ENCODE measurements at regions not wholly inside any gene's neighbourhood (a gene's known extent, or its start where the extent isn't known, plus 50 kb on each side); places are given as distances from the start of the nearest gene placed in this dataset.

- TF ChIP-seq, protein P1, sequence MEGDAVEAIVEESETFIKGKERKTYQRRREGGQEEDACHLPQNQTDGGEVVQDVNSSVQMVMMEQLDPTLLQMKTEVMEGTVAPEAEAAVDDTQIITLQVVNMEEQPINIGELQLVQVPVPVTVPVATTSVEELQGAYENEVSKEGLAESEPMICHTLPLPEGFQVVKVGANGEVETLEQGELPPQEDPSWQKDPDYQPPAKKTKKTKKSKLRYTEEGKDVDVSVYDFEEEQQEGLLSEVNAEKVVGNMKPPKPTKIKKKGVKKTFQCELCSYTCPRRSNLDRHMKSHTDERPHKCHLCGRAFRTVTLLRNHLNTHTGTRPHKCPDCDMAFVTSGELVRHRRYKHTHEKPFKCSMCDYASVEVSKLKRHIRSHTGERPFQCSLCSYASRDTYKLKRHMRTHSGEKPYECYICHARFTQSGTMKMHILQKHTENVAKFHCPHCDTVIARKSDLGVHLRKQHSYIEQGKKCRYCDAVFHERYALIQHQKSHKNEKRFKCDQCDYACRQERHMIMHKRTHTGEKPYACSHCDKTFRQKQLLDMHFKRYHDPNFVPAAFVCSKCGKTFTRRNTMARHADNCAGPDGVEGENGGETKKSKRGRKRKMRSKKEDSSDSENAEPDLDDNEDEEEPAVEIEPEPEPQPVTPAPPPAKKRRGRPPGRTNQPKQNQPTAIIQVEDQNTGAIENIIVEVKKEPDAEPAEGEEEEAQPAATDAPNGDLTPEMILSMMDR (IDR thresholded peaks at IDR 0.05) = no peak
- WGBS, 3 donors = 66 to 82% (median 67%) methylated on average over 1 of the region's 1 CpG
- Histone ChIP-seq H3K36me3 (ENCODE audit: insufficient read depth in 1 of 2, low read depth in 1 of 2) (no peaks in the 10 kb centered on the region), H3K9me3 (no peaks in the 10 kb centered on the region), H3K27me3 (ENCODE audit: insufficient read depth in 3 of 3, low read length in 2 of 3) (no peaks in the 10 kb centered on the region), H3K27ac (no peak overlapping the region), H3K4me3 (no peak overlapping the region), H3K4me1 (no peaks in the 10 kb centered on the region)
- intact Hi-C loops (cut with DNase I) = no loop called here
- no peak for ATAC-seq
- no peak for DNase-seq
These were observed 549.8 kb downstream of the NSUN3 start for GRCh38 chr3:94612631-94613030.

GRCh38 chr3:94614192-94614591 is 551.3 kb downstream of the NSUN3 start:
- H3K27ac ChIP-seq = no peak overlapping the region
- no peaks in the 10 kb centered on the region for H3K4me1 ChIP-seq
- H3K9me3 ChIP-seq = no peaks in the 10 kb centered on the region
- WGBS, 3 donors = 61 to 70% (median 62%) methylated on average over 4 of the region's 4 CpGs
- TF ChIP-seq, protein P1 (IDR thresholded peaks at IDR 0.05) = no peak
- no peaks in the 10 kb centered on the region for H3K27me3 ChIP-seq (ENCODE audit: insufficient read depth in 3 of 3, low read length in 2 of 3)
- intact Hi-C loops (cut with DNase I) = no loop called here
- no peak for DNase-seq
- ATAC-seq = no peak
- no peak overlapping the region for H3K4me3 ChIP-seq
- H3K36me3 ChIP-seq (ENCODE audit: insufficient read depth in 1 of 2, low read depth in 1 of 2) = no peaks in the 10 kb centered on the region

DNA sequence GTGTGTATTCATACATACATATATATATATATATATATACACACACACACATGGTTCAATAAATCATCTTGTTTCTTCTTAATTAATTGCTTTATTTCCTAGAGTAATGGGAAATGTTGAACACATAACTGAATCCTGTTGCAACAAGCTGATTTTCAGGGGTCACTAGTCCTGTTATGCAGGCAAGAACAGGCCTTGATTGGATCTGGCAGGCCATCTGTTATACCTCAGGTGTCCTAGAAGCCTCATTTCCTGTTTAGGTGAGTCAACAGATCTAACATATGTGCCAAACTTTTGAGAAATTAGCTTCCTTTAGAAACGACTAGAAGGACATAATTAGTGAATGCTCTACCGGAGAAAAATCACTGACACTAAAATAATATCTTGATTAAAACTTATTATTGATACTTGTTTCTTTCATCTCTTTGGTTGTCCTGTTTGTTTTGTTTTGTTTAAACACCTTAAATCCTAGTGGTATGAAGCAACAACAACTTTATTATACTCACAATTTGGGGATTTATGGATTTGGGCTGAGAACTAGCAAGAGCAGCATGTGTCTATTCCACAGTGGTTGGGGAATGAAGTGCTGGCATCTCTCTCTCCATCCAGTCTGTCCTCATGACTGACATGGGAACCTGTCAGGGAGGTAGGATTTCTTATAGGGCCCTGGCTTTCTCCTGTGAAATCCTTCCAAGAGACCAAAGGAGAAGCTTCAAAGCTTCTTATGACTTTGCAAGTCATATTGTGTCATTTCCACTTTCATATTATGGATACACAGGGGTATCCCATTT is 552.6 kb downstream of the NSUN3 start:
- Histone ChIP-seq H3K4me1 (no peaks in the 10 kb centered on the region), H3K36me3 (ENCODE audit: insufficient read depth in 1 of 2, low read depth in 1 of 2) (no peaks in the 10 kb centered on the region), H3K9me3 (no peaks in the 10 kb centered on the region), H3K27me3 (ENCODE audit: insufficient read depth in 3 of 3, low read length in 2 of 3) (no peaks in the 10 kb centered on the region), H3K4me3 (no peak overlapping the region), H3K27ac (no peak overlapping the region)
- DNase-seq = no peak
- no peak for ATAC-seq
- intact Hi-C loops (cut with DNase I) = no loop called here
- TF ChIP-seq, protein P1 (IDR thresholded peaks at IDR 0.05) = no peak
- 38 to 57% (median 48%) methylated on average over 2 of the region's 2 CpGs for WGBS, 3 donors

DNA sequence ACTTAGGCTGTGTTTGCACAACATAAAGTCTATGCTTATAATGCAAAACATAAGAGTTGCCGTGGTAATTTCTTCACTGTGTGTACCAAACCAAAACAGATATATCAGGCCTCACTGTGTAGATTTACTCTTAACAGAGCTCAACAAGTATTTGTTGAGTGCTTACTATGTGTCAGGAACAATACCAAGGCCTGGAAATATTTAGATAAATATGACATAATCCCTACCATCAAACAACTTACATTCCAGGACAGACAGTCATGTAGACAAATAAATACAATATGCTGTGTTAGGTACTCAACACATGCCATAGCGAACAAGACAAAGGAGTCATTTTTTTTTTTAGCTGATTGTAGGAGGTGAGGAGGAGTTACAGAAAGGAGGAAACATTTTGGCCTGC is 554.0 kb downstream of the NSUN3 start:
- 78 to 86% (median 83%) methylated on average over 2 of the region's 2 CpGs for WGBS, 3 donors

More for the DNA sequence above, 554.0 kb downstream of the NSUN3 start:
- Histone ChIP-seq H3K27ac (no peak overlapping the region), H3K36me3 (ENCODE audit: insufficient read depth in 1 of 2, low read depth in 1 of 2) (no peaks in the 10 kb centered on the region), H3K9me3 (no peaks in the 10 kb centered on the region), H3K4me1 (no peaks in the 10 kb centered on the region), H3K4me3 (no peak overlapping the region), H3K27me3 (ENCODE audit: insufficient read depth in 3 of 3, low read length in 2 of 3) (no peaks in the 10 kb centered on the region)
- intact Hi-C loops (cut with DNase I) = no loop called here
- TF ChIP-seq, protein P1 (IDR thresholded peaks at IDR 0.05) = no peak
- DNase-seq (no peak), ATAC-seq (no peak)
